Lung (tissue), 11 donors: ENCODE measurements at regions not wholly inside any gene's neighbourhood (a gene's known extent, or its start where the extent isn't known, plus 50 kb on each side); places are given as distances from the start of the nearest gene placed in this dataset.

Experiments used
- ATAC-seq: fragments of 200-7000 bp; cut with Tn5 transposase; one replicate; pipeline ENCODE4 v1.9.1; 2020; ENCODE audit warnings: moderate number of reproducible peaks; ENCODE audit not compliant: insufficient read depth, low FRiP score
- DNase-seq, 3 donors: peaks; one replicate each; pipeline ENCODE4 v3.0.0-alpha.2; 2013 to 2017
- H3K27ac ChIP-seq, 2 donors: one replicate each; pipeline ENCODE4 v1.5.1; 2013; ENCODE audit warnings: mild to moderate bottlenecking in 2 of 2, moderate library complexity in 2 of 2, control low read depth in 1 of 2, inconsistent platforms in 1 of 2, low read depth in 1 of 2, low read length in 1 of 2
- H3K27me3 ChIP-seq, 3 donors: one replicate each; pipeline ENCODE4 v1.5.1; 2013; ENCODE audit warnings: low read length in 2 of 3; ENCODE audit not compliant: control insufficient read depth in 3 of 3, insufficient read depth in 3 of 3
- H3K36me3 ChIP-seq, 4 donors: one replicate each; pipeline ENCODE4 v1.5.1; 2013; ENCODE audit warnings: low read length in 4 of 4, mild to moderate bottlenecking in 1 of 4, moderate library complexity in 1 of 4; ENCODE audit not compliant: control insufficient read depth in 4 of 4, insufficient read depth in 4 of 4
- H3K4me1 ChIP-seq, 5 donors: one replicate each; pipeline ENCODE4 v1.5.1; 2013; ENCODE audit warnings: low read length in 5 of 5, mild to moderate bottlenecking in 2 of 5, moderate library complexity in 1 of 5; ENCODE audit not compliant: control insufficient read depth in 5 of 5, insufficient read depth in 5 of 5
- H3K4me3 ChIP-seq: one replicate; pipeline ENCODE4 v1.5.1; 2013; ENCODE audit warnings: mild to moderate bottlenecking, control low read depth, moderate library complexity
- H3K9ac ChIP-seq, 2 donors: one replicate each; pipeline ENCODE4 v1.5.1; 2013; ENCODE audit warnings: low read length in 2 of 2, control low read depth in 1 of 2; ENCODE audit not compliant: insufficient read depth in 1 of 2
- H3K9me3 ChIP-seq, 4 donors: one replicate each; pipeline ENCODE4 v1.5.1; 2013; ENCODE audit warnings: low read length in 3 of 4, mild to moderate bottlenecking in 1 of 4, moderate library complexity in 1 of 4; ENCODE audit not compliant: control insufficient read depth in 4 of 4, insufficient read depth in 3 of 4
- CTCF ChIP-seq: IDR thresholded peaks from 2 replicates; pipeline ENCODE4 v1.5.1; 2012; ENCODE audit warnings: mild to moderate bottlenecking; ENCODE audit errors: control extremely low read depth, extremely low read depth
- WGBS, 2 donors: extraction: QIAGEN DNeasy Blood & Tissue Kit; methylation state at CpG; one replicate each; pipeline ENCODE4 v1.1.7; 2013; 5-methylcytosine and 5-hydroxymethylcytosine counted together
- donor health status: control.
- donor health status: control.
- donor health status: Bipolar disorder and iron deficiency.
- donor health status: healthy.
- donor health status: DM: yes; HTN: yes; CAD: no.

DNA sequence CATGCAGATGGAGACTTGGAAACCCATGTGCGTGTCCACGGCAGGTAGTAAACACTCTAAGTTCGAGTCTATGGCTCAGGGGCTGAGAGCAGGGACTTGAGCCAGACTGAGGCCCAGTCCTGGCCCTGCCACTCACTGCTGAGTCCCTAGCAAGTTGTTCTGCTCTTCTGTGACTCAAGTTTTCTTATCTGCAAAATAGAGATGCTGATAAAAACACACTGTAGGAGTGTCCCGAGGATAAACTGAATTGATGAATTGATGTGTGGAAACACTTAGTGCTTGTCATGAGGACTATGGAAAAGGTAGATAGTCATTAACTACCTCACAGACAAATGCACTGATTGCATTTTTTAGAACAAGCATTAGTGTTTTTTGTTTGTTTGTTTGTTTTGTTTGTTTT, 73.2 kb downstream of the BOLA3 start:
- Histone ChIP-seq H3K9me3 (no peaks in the 10 kb centered on the region), H3K36me3 (peaks cover 0 to 8% (median 4%) of the 10 kb centered on the region in 4 donors), H3K27ac (no peak overlapping the region), H3K4me3 (no peak overlapping the region), H3K27me3 (no peaks in the 10 kb centered on the region), H3K4me1 (peaks cover 0 to 7% (median 4%) of the 10 kb centered on the region in 5 donors), H3K9ac (no peak overlapping the region)
- TF ChIP-seq CTCF: no peak
- DNase-seq (no peak), ATAC-seq (no peak)
- WGBS, 2 donors: 71 to 84% methylated on average over 4 of the region's 4 CpGs

DNA sequence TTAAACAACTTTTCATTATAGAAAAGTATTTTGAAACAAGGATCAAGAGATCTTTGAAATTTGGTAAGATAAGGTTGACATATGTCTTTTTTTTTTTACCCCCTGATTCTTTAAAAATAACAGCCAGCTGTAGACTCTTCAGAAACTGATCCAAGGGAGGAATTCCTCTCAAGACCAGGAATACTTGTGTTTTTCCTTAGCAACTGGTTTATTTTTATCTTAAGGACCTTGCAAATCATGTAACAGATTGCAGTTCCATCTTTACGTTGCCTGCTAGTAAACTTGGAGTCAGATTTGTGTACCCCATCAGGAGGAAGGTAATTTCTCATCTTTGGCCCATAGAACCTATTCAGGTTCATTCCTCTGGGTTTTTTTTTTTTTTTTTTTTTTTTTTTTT, 71.6 kb downstream of the BOLA3 start:
- Histone ChIP-seq H3K9ac (no peak overlapping the region), H3K4me3 (no peak overlapping the region), H3K27ac (no peak overlapping the region), H3K9me3 (no peaks in the 10 kb centered on the region), H3K4me1 (peaks cover 0 to 7% (median 4%) of the 10 kb centered on the region in 5 donors), H3K27me3 (no peaks in the 10 kb centered on the region), H3K36me3 (peaks cover 2 to 12% (median 6%) of the 10 kb centered on the region in 4 donors)
- DNase-seq (no peak), ATAC-seq (no peak)
- TF ChIP-seq CTCF: no peak
- WGBS, 2 donors: 50 to 80% methylated on average over 1 of the region's 1 CpG

- no peak overlapping the region for H3K9ac ChIP-seq
- 61 to 63% methylated on average over 7 of the region's 7 CpGs for WGBS, 2 donors
- ATAC-seq: no peak
These were observed 70.1 kb downstream of the BOLA3 start for GRCh38 chr2:74077636-74078035.

More at GRCh38 chr2:74077636-74078035, 70.1 kb downstream of the BOLA3 start:
- peaks cover 0 to 6% (median 4%) of the 10 kb centered on the region in 5 donors for H3K4me1 ChIP-seq
- no peak for TF ChIP-seq CTCF
- no peak for DNase-seq
- H3K27ac ChIP-seq: no peak overlapping the region
- no peak overlapping the region for H3K4me3 ChIP-seq
- no peaks in the 10 kb centered on the region for H3K9me3 ChIP-seq
- H3K36me3 ChIP-seq: peaks cover 2 to 22% (median 6%) of the 10 kb centered on the region in 4 donors
- H3K27me3 ChIP-seq: no peaks in the 10 kb centered on the region
